ENCODE measurements at regions not wholly inside any gene's neighbourhood (a gene's known extent, or its start where the extent isn't known, plus 50 kb on each side); places are given as distances from the start of the nearest gene placed in this dataset.

DNA sequence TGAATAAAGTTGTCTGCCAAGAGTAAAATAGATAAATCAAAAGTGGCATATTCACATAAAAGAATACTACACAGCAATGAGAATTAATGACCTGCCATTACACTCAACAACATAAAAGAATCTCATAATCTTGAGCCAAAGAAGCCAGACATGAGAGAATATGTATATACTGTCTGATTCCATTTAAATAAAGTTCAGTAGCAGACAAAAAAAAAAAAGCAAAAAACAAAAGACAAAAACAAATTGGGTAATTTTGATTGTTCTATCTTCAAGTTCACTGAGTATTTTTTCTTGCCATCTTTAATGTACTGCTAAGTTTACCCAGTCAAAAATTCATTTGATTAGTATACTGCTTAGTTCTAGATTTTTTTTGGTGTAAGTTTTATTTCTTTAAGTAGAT, 87.9 kb upstream of the TRPC7 start:
- no peak for TF ChIP-seq CTCF (IDR thresholded peaks at IDR 0.05)
- no peak for TF ChIP-seq EP300 (IDR thresholded peaks at IDR 0.05)

All from tibial nerve (tissue), 4 donors.